ENCODE measurements at regions not wholly inside any gene's neighbourhood (a gene's known extent, or its start where the extent isn't known, plus 50 kb on each side); places are given as distances from the start of the nearest gene placed in this dataset.

- no peak for ATAC-seq
- CTCF ChIA-PET, result interaction anchor here (0.7 to 0.9 kb wide), 4 partner anchors 10 to 555 kb away, joined by 3 to 5 read pairs (median 3); no protein-coding TSS in a partner anchor
- no peak overlapping the region for H3K27ac Mint-ChIP-seq
- H3K36me3 Mint-ChIP-seq, result no peaks in the 10 kb centered on the region
- peaks cover 2% of the 10 kb centered on the region; the same call in 1 of the 2 replicates for H3K27me3 Mint-ChIP-seq (ENCODE audit: low read depth)
- peaks cover 14% of the 10 kb centered on the region for H3K9me3 Mint-ChIP-seq
- DNase-seq (ENCODE audit: low spot score), result no peak
- H3K4me3 Mint-ChIP-seq, result no peak overlapping the region
- no peak for TF ChIP-seq GRHL2 (CRISPR knock-in tag; IDR thresholded peaks at IDR 0.05; ENCODE audit: insufficient replicate concordance, severe bottlenecking)
- H3K4me1 Mint-ChIP-seq, result peaks cover 15% of the 10 kb centered on the region
- POLR2A ChIA-PET, result no interaction called here
Measured at GRCh38 chr15:66901336-66902100, 163.9 kb upstream of the SMAD3 start.

- ATAC-seq, result no peak
- Mint-ChIP-seq H3K27ac (no peak overlapping the region), H3K27me3 (ENCODE audit: low read depth) (peaks cover 2% of the 10 kb centered on the region; the same call in 1 of the 2 replicates), H3K36me3 (no peaks in the 10 kb centered on the region), H3K9me3 (peaks cover 16% of the 10 kb centered on the region), H3K4me3 (no peak overlapping the region), H3K4me1 (peaks cover 4% of the 10 kb centered on the region; the same call in 1 of the 2 replicates)
- CTCF ChIA-PET, result interaction anchor here (0.9 to 1.5 kb wide), 5 partner anchors 11 to 399 kb away, joined by 3 to 6 read pairs (median 3); no protein-coding TSS in a partner anchor
- no peak for TF ChIP-seq FOXK1 (CRISPR knock-in tag; IDR thresholded peaks at IDR 0.05)
- no peak for TF ChIP-seq FOXP4 (CRISPR knock-in tag; IDR thresholded peaks at IDR 0.05)
- no peak for TF ChIP-seq ATF1 (CRISPR knock-in tag; IDR thresholded peaks at IDR 0.05)
- TF ChIP-seq TEAD1 (CRISPR knock-in tag; IDR thresholded peaks at IDR 0.05), result no peak
- TF ChIP-seq TEAD4 (CRISPR knock-in tag; IDR thresholded peaks at IDR 0.05), result no peak
- TF ChIP-seq ZNF396 (CRISPR knock-in tag; IDR thresholded peaks at IDR 0.05; ENCODE audit: borderline replicate concordance), result no peak
- no peak for TF ChIP-seq USF1 (CRISPR knock-in tag; IDR thresholded peaks at IDR 0.05)
- TF ChIP-seq FOXP1 (CRISPR knock-in tag; IDR thresholded peaks at IDR 0.05; ENCODE audit: borderline replicate concordance), result no peak
- TF ChIP-seq CREM (CRISPR knock-in tag; IDR thresholded peaks at IDR 0.05), result no peak
- TF ChIP-seq ZNF416 (CRISPR knock-in tag; IDR thresholded peaks at IDR 0.05), result no peak
- no peak for TF ChIP-seq ERG (CRISPR knock-in tag; IDR thresholded peaks at IDR 0.05)
- TF ChIP-seq ATF2 (CRISPR knock-in tag; IDR thresholded peaks at IDR 0.05; ENCODE audit: borderline replicate concordance, low read depth), result no peak
- DNase-seq (ENCODE audit: low spot score), result no peak
- POLR2A ChIA-PET, result no interaction called here
Measured at GRCh38 chr15:66905185-66905584, 160.2 kb upstream of the SMAD3 start.

- Mint-ChIP-seq H3K27me3 (ENCODE audit: low read depth) (peaks cover 2% of the 10 kb centered on the region; the same call in 1 of the 2 replicates), H3K4me3 (no peak overlapping the region), H3K4me1 (peaks cover 4% of the 10 kb centered on the region; the same call in 1 of the 2 replicates), H3K9me3 (peaks cover 16% of the 10 kb centered on the region), H3K27ac (no peak overlapping the region), H3K36me3 (no peaks in the 10 kb centered on the region)
- ChIA-PET POLR2A (no interaction called here), CTCF (interaction anchor here (0.5 to 1.5 kb wide), 25 partner anchors 9 to 934 kb away, joined by 3 to 10 read pairs (median 3); partner anchors contain the start of gene LCTL)
- DNase-seq (ENCODE audit: low spot score) (no peak), ATAC-seq (peak; percentile 45)
- no peak for TF ChIP-seq CBFB (CRISPR knock-in tag; IDR thresholded peaks at IDR 0.05; ENCODE audit: low read depth)
- no peak for TF ChIP-seq CREM (CRISPR knock-in tag; IDR thresholded peaks at IDR 0.05)
- TF ChIP-seq FOXK1 (CRISPR knock-in tag; IDR thresholded peaks at IDR 0.05), result no peak
- no peak for TF ChIP-seq SMAD3 (CRISPR knock-in tag; IDR thresholded peaks at IDR 0.05; ENCODE audit: borderline replicate concordance)
- no peak for TF ChIP-seq TEAD4 (CRISPR knock-in tag; IDR thresholded peaks at IDR 0.05)
- no peak for TF ChIP-seq TCF7 (CRISPR knock-in tag; IDR thresholded peaks at IDR 0.05; ENCODE audit: low read depth)
- no peak for TF ChIP-seq ATF2 (CRISPR knock-in tag; IDR thresholded peaks at IDR 0.05; ENCODE audit: borderline replicate concordance, low read depth)
Measured at GRCh38 chr15:66905954-66906353, 159.4 kb upstream of the SMAD3 start.
